GM19463 (cell line): ENCODE measurements at regions not wholly inside any gene's neighbourhood (a gene's known extent, or its start where the extent isn't known, plus 50 kb on each side); places are given as distances from the start of the nearest gene placed in this dataset.
"Not testable (repeated sequence)": the region's sequence is repeated elsewhere in the genome, so short reads cannot be mapped to it uniquely, and the experiment has no call there.

Experiments used
- ATAC-seq: cut with Tn5 transposase; IDR thresholded peaks from one replicate; pipeline ENCODE4 v1.9.1; 2021; ENCODE audit warnings: mild to moderate bottlenecking, moderate library complexity; ENCODE audit not compliant: unreplicated experiment

GRCh38 chr1:60893136-60893930 is 189.0 kb upstream of the NFIA start:
- ATAC-seq, result no peak

GRCh38 chr1:60891765-60892164 is 190.6 kb upstream of the NFIA start:
- ATAC-seq, result no peak

- no peak for ATAC-seq
These were observed 191.1 kb upstream of the NFIA start for GRCh38 chr1:60891281-60891680.

- ATAC-seq, result no peak
These were observed 191.7 kb upstream of the NFIA start for GRCh38 chr1:60890664-60891063.

GRCh38 chr1:60889709-60890108 is 192.7 kb upstream of the NFIA start:
- no peak for ATAC-seq

- ATAC-seq, result no peak
These were observed 194.2 kb upstream of the NFIA start for GRCh38 chr1:60888126-60888525.

GRCh38 chr1:60886793-60887331 is 195.5 kb upstream of the NFIA start:
- no peak for ATAC-seq

- no peak for ATAC-seq
These were observed 196.3 kb upstream of the NFIA start for GRCh38 chr1:60886090-60886489.

GRCh38 chr1:60880202-60880601 is 202.2 kb upstream of the NFIA start:
- ATAC-seq, result no peak

- ATAC-seq, result no peak
These were observed 204.0 kb upstream of the NFIA start for GRCh38 chr1:60878323-60878722.

- no peak for ATAC-seq
These were observed 205.0 kb upstream of the NFIA start for GRCh38 chr1:60877376-60877775.

- ATAC-seq, result no peak
These were observed 205.4 kb upstream of the NFIA start for GRCh38 chr1:60876952-60877351.

- ATAC-seq, result no peak
These were observed 207.2 kb upstream of the NFIA start for GRCh38 chr1:60875138-60875537.

GRCh38 chr1:60874718-60875117 is 207.6 kb upstream of the NFIA start:
- ATAC-seq, result no peak

GRCh38 chr1:60873396-60873795 is 209.0 kb upstream of the NFIA start:
- ATAC-seq, result not testable (repeated sequence)

GRCh38 chr1:60872426-60873054 is 209.8 kb upstream of the NFIA start:
- no peak for ATAC-seq

GRCh38 chr1:60870269-60870865 is 212.0 kb upstream of the NFIA start:
- ATAC-seq, result no peak

GRCh38 chr1:60868901-60869663 is 213.3 kb upstream of the NFIA start:
- ATAC-seq, result no peak

GRCh38 chr1:60867782-60868181 is 214.6 kb upstream of the NFIA start:
- no peak for ATAC-seq

GRCh38 chr1:60866917-60867531 is 215.3 kb upstream of the NFIA start:
- ATAC-seq, result no peak
